Suppressor macrophage (primary cell): ENCODE measurements at regions not wholly inside any gene's neighbourhood (a gene's known extent, or its start where the extent isn't known, plus 50 kb on each side); places are given as distances from the start of the nearest gene placed in this dataset.

Experiments
- DNase-seq, 4 experiments: peaks; one replicate each; pipeline ENCODE4 v3.0.0-alpha.2; 2020 to 2022

DNA sequence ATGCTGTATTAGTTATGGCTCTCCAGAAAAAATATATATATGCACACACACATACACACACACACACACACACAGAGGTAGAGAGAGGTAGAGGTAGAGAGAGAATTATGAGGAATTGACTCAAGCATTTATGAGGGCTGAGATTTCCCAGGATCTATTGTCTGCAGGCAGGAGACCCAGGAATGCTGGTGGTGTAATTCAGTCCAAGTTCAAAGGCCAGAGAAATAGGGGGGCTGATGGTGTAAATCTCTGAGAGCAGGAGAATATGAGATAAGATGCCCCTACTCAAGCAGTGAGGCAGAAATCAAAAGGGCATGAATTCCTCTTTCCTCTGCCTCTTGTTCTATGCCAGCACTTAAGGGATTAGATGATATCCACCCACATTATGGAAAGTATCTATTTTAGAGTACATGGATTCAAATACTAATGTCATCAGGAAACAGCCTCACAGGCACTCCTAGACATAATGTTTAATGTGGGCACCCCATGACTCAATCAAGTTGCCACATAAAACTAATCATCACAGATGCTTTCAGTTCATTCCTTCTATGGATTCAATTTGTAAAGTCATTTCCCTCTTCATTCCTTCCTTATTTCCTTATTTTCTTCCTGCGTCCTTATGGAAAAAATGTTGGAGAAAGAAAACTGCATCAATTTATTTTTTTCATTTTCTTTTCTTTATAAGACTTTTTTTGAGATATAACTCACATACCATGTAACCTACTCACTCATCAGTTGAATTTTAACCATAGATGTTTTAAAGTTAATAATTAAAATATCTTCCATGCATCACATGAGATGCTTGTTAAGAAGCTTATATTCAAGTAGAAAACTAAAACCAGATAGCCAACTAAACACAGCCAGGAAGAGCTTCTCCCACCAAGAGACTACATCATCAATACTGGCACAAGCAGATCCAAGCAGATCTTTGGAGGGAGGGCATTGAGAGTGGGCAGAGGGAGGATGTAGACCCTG lies 406.2 kb downstream of the MBD2 start:
- DNase-seq, result no peak

- DNase-seq, result no peak
Observed at GRCh38 chr18:53800171-53800570, 424.3 kb downstream of the MBD2 start.

- DNase-seq, result no peak
Observed at GRCh38 chr18:53799134-53799533, 425.3 kb downstream of the MBD2 start.

GRCh38 chr18:53798516-53798915 lies 426.0 kb downstream of the MBD2 start:
- DNase-seq, result no peak

- no peak for DNase-seq
Observed at GRCh38 chr18:53797998-53798495, 426.4 kb downstream of the MBD2 start.

DNA sequence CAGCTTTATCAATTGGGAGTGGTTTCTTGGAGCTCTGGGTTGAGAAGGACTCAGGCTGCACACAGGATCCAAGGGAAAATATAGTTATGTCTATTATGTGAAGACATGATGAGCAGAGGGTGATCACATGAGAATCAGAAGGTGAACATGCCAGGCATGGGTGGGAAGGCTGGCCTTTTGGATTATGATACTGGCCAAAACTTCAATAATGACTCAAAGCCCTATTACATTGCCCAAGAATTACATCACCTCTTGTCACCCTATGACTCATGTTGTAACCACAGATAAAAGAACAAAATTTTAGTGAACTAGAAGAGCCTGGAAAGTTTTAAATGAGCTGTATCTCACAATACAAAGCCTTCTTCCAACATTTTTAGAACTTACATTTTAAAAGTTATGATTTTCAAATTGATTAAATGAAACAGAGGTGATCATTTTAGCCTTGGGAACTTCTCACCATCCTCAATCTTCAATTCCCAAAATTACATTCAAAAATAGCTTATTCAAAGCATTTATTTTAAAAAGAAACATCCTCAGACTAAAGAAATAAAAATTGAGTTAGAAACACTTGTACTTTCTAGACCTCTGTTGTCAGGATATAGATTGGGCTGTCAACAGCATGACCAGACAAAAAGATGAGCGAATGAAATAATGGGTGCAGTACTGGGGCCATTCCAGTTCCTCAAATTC lies 428.3 kb downstream of the MBD2 start:
- DNase-seq, result peak; percentile 1 to 53 (median 22)

- no peak for DNase-seq
Observed at GRCh38 chr18:53795610-53796009, 428.9 kb downstream of the MBD2 start.

DNA sequence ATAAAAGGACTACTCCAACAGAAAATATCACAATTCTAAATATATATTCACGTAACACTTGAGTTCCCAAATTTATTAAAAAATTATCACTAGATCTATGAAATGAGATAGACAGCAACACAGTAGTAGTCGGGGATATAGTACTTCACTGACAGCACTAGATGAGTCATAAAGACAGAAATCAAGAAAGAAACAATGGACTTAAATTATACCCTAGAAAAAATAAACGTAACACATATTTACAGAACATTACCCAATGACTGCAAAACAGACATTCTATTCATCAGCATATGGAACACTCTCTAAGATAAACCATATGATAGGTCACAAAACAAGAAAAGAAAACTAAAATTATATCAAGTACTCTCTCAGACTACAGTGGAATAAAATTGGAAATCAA lies 429.4 kb downstream of the MBD2 start:
- no peak for DNase-seq

DNA sequence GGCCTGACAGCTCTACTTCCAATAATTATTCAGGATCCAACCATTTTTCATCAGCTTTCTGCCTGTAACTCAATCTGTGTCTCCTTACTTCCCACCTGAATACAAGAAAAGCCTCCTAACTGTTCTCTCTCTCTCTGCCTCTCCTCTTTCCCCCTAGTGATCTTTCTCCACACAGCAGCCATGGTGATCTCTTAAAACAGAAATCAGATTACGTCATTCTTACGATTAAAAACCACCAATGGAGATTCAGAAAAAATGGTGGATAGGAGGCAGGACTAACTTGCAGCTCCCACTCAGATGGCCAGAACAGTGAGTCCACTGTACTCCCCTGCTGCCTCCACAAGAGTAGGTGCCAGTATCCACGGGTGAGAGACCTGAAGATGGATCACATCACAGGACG lies 431.7 kb downstream of the MBD2 start:
- no peak for DNase-seq

GRCh38 chr18:53790786-53791185 lies 433.7 kb downstream of the MBD2 start:
- no peak for DNase-seq

DNA sequence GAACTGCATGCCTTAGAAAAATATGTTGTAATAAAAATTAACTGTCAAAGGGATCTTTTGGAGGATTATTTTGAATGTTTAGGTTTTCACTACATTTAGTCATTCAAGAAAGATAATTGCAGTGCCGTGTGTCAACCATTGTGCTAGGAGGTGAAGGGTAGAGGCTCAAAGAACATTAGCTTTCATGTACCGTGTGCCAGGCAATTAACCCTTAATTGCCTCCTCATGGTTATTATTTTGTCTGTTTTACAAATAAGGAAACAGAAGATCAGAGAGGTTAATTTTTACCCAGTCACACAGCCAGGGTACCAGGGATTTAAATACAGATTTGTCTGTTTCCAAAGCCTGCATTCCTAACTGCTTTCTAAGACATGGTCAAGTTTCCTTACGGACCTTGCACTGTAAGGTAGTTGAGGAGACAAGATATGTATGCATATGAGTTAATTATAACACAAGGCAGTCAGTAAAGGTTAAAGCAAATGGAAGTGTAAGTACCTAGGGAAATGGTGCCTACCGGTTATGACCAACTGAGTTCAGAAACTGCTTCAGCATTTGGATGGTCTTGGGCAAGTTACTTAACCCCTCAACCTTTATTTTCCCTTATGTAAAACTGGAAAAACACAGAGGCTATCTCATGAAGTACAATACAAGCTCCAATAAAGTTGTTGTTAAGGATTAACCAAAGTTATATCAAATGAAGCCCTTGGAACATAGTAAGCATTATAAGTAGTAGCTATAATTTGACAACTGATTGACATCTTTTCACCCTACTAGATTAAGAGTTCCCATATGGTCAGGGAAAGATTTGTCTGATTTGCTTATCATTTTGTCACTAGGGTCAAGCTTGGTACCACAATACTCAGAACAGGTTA lies 434.9 kb downstream of the MBD2 start:
- no peak for DNase-seq

GRCh38 chr18:53785811-53786210 lies 438.7 kb downstream of the MBD2 start:
- DNase-seq, result no peak

- no peak for DNase-seq
Observed at GRCh38 chr18:53784253-53784652, 440.2 kb downstream of the MBD2 start.

DNA sequence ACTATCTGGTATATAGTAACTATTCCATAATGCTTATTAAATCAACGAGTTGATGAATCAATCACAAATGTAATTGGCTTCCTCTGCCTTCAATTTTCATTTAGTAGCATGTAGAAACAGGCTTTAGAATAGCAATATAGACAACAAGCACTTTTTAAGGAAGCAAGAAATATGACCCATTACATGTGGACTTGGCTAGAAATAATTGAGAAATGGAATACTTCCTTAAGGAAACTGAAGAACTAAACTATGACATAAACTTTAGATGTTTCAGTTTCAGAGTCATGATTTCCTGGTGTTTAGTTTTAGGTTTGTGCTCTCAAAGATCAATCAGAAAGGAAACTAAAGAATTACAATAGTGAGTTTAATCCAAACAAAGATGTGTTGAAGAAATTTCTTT lies 443.8 kb downstream of the MBD2 start:
- DNase-seq, result no peak

DNA sequence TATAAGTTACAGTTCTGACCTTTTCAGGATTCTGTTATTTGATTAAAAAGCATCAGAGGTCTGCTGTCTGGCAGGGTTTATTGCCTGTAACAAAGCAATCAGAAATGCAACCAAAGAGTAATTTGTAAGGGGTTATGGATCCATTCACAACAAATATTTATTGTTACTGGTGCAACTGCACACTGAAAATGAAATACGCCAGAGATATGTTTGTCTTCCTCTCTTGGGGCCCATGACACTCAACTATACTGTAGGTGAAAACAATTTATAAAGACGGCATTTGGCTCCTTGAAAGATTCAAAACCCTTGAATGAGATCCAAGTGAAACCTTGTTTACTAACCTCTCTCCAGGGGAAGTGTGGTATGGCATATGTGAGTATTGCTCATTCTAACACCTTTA lies 452.2 kb downstream of the MBD2 start:
- DNase-seq, result no peak

GRCh38 chr18:53771664-53772063 lies 452.8 kb downstream of the MBD2 start:
- no peak for DNase-seq

GRCh38 chr18:53765211-53765610 lies 459.3 kb downstream of the MBD2 start:
- DNase-seq, result no peak

DNA sequence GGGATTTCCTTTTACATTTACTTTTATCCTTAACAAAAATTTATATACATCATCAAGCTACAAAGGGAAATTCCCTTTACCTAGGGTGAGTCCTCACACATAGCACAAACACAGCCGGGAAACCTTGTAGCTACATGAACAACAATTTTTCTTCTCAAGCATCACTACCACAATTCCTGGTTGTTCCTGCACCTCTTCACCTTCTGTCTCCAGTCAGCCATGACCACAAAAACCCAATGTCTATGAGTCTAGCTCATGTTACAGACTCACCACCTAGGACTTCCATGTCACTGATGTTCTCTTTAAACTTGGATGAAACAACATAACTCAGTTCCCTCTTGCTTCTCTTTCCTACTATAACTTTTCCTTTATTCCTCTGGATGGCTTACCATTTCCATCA lies 460.4 kb downstream of the MBD2 start:
- DNase-seq, result no peak

DNA sequence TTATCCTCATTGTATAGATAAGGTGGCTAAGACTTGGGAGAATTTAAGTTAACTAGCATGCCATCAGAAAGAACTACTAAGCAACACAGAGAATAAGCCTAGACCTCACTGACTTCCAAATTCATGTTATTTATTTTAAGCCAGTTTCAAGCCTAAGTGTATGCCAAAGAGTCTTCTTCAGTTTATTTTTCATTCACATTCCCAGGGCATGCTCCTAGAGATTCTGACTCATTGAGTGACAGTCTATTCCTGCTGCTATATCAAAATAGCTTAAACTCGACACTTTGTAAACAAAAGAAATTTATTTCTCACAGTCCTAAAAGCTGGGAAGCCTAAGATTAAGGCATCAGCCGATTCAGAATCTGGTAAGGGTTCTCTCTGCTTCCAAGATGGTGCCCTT lies 467.1 kb downstream of the MBD2 start:
- DNase-seq, result no peak

DNA sequence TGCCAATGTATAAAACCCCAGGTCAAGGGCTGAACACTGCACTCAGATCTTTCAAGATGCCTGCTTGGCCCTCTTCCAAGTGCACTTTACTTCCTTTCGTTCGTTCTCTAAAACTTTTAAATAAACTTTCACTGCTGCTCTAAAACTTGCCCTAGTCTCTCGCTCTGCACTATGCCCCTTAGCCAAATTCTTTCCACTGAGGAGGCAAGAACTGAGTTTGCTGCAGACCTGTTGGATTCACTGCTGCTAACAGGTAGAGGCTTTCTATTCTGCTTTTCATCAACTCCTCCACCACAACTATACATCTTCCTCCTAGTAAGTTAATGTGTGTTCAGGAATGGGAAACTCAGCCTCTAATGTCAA lies 467.9 kb downstream of the MBD2 start:
- DNase-seq, result no peak

- DNase-seq, result no peak
Observed at GRCh38 chr18:53755914-53756609, 468.4 kb downstream of the MBD2 start.

DNA sequence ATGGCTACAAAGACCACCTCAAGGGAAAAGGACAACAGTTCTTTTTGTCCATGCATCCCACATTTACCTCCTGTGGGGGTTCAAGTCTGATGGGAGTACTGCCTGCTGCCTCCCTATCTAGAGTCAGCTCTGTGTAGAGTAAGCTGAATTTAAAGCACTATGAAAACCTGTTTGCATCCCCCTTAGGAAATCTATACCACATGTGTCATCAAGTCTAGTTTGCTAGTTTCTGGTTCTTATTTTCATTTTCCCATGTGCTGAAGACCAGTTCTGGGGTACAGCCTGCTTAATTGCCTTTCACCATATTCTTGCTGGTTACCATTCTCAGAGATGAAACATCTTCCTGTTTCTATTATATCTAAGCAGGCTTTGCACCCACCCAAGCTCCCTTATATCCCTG lies 470.3 kb downstream of the MBD2 start:
- no peak for DNase-seq
